ENCODE measurements at regions not wholly inside any gene's neighbourhood (a gene's known extent, or its start where the extent isn't known, plus 50 kb on each side); places are given as distances from the start of the nearest gene placed in this dataset.

DNA sequence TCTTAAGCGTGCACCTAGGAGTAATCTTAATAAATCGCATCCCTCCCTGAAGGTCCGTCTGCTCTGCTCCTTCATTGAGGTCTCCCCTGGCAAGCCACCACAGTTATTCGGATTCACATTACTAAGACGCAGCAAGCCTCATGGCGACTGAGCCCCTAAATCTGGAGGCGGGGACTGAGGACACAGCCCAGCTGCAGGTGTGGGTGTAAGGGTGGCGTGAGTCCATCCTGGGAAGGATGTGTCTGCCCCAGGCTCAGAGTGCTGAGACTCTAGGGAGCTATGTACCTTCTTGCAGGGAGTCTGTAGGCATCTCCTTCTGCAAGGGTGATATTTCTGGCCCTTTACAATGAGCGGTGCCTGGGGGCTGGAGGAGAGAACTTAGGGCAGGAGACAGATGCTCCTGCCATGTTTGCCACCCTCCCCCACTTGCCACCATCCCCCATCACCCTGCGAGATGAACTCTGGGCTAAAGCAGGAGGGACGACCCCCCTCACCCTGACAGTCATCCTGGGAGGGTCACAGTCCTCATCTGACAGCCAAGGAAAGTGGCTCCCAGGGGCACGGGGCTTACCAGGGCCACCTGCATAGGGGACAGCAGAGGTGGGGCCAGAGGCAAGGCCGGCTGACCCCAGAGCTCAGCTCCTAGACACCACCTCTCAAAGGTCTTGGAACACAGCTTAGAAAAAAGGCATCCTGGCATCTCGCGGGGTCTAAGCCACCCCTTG is 76.4 kb upstream of the FCN1 start:
- Histone ChIP-seq H3K4me3 (no peak overlapping the region), H3K36me3 (no peaks in the 10 kb centered on the region), H3K9me3 (peaks cover 0 to 11% (median 0%) of the 10 kb centered on the region in 11 donors), H3K27ac (no peak overlapping the region), H3K4me1 (no peaks in the 10 kb centered on the region), H3K27me3 (peaks cover 0 to 9% (median 0%) of the 10 kb centered on the region in 7 donors)
- intact Hi-C loops (cut with DNase I), result no loop called here
- DNase-seq (no peak), ATAC-seq (no peak)
- 81 to 84% methylated on average over 15 of the region's 15 CpGs for WGBS, 2 donors
- TF ChIP-seq, protein P1, sequence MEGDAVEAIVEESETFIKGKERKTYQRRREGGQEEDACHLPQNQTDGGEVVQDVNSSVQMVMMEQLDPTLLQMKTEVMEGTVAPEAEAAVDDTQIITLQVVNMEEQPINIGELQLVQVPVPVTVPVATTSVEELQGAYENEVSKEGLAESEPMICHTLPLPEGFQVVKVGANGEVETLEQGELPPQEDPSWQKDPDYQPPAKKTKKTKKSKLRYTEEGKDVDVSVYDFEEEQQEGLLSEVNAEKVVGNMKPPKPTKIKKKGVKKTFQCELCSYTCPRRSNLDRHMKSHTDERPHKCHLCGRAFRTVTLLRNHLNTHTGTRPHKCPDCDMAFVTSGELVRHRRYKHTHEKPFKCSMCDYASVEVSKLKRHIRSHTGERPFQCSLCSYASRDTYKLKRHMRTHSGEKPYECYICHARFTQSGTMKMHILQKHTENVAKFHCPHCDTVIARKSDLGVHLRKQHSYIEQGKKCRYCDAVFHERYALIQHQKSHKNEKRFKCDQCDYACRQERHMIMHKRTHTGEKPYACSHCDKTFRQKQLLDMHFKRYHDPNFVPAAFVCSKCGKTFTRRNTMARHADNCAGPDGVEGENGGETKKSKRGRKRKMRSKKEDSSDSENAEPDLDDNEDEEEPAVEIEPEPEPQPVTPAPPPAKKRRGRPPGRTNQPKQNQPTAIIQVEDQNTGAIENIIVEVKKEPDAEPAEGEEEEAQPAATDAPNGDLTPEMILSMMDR (IDR thresholded peaks at IDR 0.05), result no peak

DNA sequence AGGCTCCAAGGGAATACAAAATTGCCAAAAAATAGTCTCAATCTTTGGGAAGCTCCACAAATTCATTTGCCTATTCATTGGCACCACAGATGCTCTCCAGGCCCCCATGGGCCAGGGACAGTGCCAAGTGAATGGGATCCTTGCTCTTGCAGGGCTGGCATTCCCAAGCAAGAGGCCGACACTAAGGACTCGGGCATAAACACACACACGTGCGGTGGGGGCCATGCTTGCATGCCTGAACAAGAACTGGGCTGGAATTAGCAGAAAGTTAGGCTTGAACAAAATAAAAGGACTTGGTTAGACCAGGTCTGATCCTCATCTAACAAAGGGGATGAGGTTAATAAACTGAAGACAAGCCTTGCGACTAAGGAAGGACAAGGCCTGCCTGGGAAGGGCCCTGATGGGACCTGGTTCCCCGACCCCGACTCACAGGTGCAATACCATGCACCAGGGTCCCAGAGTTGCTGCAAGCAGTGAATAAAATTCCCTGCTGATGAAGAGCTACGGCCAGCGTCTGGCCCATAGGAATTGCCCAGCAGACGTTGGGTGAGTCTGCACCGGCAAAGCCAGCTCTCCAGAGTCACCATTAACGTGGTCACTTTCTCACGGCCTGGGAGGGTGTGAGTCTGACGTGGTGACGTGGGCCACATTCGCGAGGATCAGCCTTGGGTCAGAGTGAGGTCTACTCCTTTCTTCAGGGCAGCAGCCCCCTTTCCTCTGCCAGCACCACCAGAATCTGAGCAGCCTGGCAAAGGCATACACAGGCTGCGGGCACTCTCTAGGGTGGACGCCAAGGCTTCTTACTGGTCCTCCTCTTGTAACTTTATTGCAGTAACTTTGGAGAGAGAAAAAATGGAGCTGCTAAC is 77.4 kb upstream of the FCN1 start:
- Histone ChIP-seq H3K4me1 (no peaks in the 10 kb centered on the region), H3K9me3 (peaks cover 0 to 16% (median 2%) of the 10 kb centered on the region in 11 donors), H3K4me3 (no peak overlapping the region), H3K27ac (no peak overlapping the region), H3K36me3 (no peaks in the 10 kb centered on the region), H3K27me3 (peaks cover 0 to 9% (median 0%) of the 10 kb centered on the region in 7 donors)
- no peak for DNase-seq
- WGBS, 2 donors, result 90 to 95% methylated on average over 19 of the region's 19 CpGs
- intact Hi-C loops (cut with DNase I), result no loop called here
- TF ChIP-seq, protein P1 (IDR thresholded peaks at IDR 0.05), result no peak
- ATAC-seq, result no peak

DNA sequence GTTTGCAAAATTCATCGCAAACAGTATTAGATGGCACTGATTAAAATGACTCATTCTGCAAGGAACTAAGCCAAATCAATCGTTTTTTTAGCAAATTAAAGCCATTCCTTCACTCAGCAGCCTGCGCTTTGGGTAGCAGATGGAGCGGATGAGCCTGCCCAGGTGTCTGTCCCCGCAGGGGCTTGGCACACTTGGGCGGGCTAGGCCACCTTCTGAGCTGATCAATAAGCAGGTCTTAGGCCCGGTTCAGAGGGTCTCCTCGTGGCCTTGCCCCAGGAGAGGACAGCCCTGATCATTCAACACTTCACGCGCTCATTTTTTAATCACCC is 78.0 kb upstream of the FCN1 start:
- DNase-seq (no peak), ATAC-seq (no peak)
- Histone ChIP-seq H3K9me3 (peaks cover 0 to 22% (median 6%) of the 10 kb centered on the region in 11 donors), H3K4me3 (no peak overlapping the region), H3K27me3 (peaks cover 0 to 9% (median 0%) of the 10 kb centered on the region in 7 donors), H3K36me3 (no peaks in the 10 kb centered on the region), H3K4me1 (no peaks in the 10 kb centered on the region), H3K27ac (no peak overlapping the region)
- TF ChIP-seq, protein P1 (IDR thresholded peaks at IDR 0.05), result no peak
- intact Hi-C loops (cut with DNase I), result no loop called here
- WGBS, 2 donors, result 85 to 86% methylated on average over 10 of the region's 10 CpGs

DNA sequence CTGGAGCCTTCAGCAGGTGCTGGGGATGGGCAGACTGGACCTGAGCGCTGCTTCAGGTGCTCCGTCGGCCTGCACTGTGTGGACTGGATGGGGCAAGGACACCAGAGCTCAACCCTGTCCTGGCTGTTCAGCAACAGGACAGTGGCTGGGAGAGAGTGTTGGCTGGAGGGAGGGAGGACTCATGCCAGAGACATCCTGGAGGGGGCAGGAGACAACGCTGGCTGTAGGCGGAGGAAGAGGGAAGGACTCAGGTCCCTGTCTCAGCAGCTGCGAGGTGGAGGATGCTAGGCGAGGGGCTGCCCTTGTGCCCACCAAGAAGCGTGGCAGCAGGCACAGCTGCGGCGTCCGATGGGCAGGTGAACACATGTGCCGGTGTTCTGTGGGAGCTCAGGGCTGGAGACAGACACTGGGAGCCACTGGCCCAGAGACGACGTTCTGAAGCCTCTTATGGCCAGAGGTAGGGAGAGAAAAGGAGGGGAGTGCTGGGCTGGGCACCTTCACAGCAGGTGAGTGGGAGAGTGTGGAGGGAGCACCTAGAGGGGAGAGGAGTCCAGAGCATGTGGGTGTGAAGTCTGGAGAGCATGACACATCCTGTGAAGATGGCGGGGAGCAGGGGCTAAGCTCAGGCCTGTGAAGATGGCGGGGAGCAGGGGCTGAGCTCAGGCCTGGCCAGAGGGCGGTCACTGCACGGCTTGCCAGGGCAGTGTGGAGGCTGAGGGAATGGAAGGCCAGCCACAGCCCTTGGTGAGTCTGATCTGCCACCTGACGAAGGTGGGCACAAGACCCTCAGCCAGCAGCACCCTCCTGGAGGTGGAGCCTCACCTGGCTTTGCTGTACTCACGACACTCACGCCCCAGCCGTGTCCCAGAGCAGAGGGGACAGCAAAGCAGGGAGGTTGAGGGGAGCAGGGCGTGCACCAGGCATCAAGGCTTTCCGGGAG is 79.1 kb upstream of the FCN1 start:
- Histone ChIP-seq H3K27ac (no peak overlapping the region), H3K36me3 (no peaks in the 10 kb centered on the region), H3K4me3 (no peak overlapping the region), H3K4me1 (no peaks in the 10 kb centered on the region), H3K27me3 (peaks cover 0 to 10% (median 5%) of the 10 kb centered on the region in 7 donors), H3K9me3 (peaks cover 0 to 33% (median 7%) of the 10 kb centered on the region in 11 donors)
- WGBS, 2 donors, result 88 to 89% methylated on average over 24 of the region's 24 CpGs
- no peak for DNase-seq
- TF ChIP-seq, protein P1 (IDR thresholded peaks at IDR 0.05), result no peak
- intact Hi-C loops (cut with DNase I), result no loop called here
- ATAC-seq, result no peak

Measured in heart right ventricle (tissue), 16 donors.